Renal pelvis (tissue), 1 donor: ENCODE measurements at regions not wholly inside any gene's neighbourhood (a gene's known extent, or its start where the extent isn't known, plus 50 kb on each side); places are given as distances from the start of the nearest gene placed in this dataset.

Source experiments
- DNase-seq: peaks from one replicate; pipeline ENCODE4 v3.0.0-alpha.2; 2013

DNA sequence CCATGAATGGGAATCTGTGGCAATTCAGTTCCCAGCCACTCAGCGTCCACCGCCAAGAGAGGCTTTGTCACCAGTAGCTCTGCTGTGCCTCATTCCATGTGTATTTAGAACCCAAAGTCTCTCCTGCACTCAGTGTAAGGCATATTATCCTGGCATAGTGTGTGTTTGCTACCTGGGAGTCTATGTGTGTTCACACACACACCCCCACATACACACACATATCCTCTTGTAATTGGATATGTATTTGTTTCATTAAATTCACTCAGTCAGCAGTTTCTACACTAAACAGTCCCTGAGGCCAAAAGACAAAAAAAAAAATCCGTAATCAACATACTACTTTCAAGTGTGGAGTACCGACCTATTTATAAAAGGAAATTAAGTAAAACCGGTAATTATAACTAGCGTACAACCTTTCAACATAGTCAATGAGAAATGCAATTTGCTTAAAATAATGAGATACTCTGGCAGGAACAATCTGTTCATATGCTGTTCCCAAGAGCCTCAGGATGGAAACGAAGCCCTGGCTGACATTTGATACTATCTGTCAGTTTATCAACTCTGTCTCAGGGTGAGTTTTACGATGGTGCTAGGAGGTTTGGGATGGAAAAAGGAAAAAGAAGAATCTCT lies 425.8 kb upstream of the CELF2 start:
- DNase-seq, result no peak

DNA sequence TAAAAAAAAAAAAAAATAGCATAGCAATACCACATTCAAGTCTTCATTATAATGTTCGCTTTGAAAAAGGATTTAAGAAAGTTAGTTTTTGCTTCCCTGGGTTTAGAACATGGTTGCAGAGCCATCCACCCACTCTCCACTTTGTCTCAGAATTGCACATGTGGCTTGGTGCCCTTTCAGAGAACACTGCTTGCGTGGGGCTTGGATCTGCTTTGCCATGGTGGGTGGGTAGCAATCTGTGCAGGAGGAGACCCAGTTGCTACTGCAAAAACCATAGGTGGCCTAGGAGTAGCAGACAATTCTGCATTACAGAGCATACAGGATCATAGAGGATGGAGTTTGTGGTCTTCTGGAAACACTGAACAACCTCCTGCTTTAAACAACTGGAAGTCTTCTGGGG lies 421.4 kb upstream of the CELF2 start:
- no peak for DNase-seq

DNA sequence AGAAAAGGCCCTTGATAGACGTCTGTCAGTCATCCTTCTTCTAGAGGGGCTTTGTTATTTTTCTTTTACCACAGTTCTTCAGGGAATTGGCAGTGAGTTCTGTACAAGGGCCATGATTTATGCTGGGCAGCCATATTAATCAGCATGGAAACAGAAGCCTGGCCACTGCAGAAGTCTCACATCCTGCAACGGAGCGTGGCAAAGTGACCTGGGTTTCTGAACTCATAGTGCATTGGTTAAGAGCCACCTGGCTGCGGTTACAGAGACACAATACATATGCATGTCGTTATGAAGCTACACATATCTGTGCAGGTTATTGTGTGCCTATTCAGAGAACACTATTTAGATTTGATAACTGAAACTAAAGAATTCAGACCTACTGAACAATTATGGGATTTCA lies 419.4 kb upstream of the CELF2 start:
- DNase-seq, result no peak

DNA sequence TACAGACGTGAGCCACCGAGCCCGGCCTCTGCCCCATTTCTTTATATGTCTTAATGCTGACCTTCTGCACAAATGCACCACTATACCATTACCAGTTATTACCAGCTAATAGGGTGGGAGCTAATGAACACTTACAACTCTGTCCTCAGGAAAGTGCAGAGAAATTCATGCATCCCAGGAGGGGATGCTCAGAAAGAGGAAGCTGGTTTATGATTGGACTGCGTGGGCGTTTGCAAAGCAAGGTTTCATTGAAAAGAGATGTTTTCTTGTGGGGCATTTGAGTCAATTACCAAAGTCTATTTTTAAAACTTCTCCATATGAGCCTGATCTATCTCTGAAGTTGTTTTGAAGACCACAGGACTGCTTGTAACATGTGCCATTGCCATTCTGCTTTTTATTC lies 417.7 kb upstream of the CELF2 start:
- DNase-seq, result no peak

DNA sequence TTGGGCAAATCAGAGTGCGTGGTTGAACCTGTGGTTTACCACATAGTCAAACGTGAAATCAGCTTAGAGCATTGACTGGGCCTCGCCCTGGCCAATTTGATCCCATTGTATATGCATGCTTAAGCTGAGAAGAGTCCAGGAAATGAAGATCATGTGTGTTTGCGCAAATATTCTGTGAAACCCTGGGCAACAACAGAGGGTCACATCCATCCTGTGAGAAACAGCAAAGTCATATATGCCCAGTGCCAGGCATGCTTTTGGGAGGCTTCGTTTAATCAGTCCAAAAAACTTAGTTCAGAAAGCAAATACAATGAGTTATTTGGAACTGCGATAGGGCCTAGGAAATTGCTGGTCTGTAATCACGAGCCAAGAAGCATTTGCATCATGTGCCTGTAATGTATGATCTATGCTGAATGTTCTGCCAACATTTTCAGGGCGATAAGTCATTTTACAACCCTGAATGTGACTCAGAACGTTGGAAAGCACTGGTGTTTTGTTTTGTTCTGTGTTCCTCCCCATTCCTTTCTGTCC lies 412.1 kb upstream of the CELF2 start:
- DNase-seq, result no peak

DNA sequence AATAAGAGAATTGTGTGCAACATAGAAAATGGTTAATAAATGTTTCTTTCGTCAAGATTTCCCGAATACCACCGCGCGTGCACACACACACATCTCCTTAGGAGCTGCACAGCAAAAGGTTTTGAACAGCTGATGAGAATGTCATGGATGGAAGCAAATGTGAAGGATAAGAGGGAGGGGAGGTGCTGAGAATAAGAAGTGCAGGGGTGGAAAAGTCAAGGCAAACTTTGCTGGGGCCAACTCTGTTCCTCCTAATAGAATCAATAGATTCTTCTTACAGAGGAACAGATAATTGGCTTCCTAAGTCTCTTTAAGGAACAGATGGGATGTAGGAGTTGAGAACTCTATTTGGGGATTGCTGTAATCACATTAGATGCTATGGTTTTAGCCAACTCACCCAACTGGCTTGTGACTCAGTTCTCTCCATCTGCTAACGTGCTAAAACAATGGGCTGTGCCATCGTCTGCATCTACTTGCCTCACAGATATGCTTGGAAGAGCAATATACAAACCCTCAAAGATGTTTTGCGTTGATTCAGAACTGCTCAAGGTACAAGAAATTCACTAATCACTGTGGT lies 408.2 kb upstream of the CELF2 start:
- DNase-seq, result no peak

DNA sequence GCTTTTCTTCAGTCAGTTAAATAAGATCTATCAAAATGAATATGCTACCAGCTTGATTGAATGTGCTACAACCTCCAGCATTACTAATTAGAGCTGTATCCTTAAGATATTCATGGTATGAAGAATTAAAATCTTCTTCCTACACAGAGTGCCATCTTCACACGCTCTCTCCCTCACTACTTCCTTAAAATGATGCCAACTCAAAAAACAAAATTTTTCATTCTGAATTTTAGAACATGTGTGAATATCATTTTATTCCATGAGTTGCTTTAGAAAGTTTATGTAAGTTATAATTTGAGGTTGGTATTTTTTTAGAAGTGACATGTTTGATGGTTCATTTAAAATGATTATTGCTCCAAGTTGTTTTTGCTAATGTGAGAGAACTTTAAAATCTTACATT lies 407.5 kb upstream of the CELF2 start:
- no peak for DNase-seq

DNA sequence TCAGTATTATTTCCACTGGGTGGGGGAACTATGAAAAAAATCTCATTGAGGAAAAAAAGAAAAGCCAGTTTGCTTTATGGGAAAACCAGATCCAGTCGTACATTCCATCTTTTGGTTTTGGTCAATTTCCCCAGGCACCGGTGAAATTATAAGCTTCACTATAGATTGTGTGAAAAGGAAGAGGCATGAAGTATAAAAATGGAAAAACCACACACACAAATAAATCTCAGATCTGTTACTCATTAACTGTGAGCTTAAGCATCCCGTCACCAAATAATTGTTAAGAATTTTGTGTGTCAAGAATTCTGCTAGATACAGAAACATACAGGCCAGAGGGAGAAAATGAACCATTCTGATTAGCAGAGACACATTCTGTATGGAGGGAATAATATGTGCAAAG lies 405.5 kb upstream of the CELF2 start:
- no peak for DNase-seq

DNA sequence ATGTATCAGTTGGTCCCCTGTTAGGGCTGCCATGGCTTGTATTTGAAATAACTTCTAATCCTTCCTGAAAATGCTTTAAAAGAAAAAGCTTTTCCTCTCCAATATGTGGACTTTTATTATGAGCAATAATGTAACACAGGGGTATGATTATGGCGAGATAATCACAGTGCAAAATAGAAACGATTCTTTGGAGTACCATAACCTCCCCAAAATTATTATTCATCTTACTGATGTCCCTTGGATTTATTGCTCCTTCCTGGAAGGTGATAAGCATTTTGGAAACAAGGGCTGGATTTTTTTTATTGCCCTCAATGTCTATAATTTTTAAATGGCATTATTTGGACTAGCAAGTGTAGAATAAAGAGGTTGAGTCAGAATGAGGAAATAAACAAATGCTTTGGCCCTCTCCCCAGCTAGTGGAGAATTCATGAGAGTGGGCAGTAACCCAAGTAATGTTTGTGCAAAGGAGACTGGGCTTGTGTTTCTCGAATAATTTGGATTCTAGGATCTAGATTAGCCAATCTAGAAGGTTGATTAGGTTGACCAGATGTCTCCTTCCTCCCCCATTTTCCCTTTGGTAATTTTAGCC lies 403.9 kb upstream of the CELF2 start:
- no peak for DNase-seq

DNA sequence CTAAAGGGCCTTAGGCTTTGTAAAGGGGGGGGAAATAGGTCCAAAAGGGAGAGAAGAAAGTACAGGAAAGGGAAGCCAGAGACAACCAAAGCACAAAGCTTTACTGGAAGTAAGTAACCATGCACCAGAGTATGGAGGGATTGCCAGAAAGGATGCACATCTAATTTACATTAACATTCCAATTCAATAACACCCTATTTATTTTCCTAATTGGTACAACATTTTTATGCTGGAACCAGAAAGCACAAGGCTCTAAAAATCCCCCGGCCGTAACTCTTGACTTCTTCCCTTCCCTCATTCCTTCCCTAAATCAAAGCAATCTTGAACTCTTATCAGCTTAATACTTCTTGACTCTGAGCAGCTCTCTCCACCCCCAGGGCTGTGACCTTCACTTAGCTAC lies 400.0 kb upstream of the CELF2 start:
- no peak for DNase-seq

DNA sequence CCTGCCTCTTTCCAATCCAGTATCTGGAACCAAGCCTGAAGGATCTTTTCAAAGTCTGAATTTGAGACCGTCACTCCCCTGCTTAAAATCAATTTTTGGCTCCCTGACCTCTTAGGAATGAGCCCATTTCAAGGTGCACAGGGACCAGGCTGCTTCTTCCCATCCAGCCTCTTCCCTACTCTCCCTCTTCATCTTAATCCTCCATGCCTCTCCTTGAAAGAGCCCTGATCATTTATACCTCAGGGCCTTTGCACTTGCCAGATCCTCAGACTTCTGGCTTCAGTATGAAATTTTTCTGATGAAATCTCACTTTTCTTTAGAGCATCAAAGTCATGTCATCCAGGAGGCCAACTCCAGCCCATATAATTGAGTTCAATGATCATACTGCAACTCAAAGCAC lies 399.5 kb upstream of the CELF2 start:
- DNase-seq, result no peak

DNA sequence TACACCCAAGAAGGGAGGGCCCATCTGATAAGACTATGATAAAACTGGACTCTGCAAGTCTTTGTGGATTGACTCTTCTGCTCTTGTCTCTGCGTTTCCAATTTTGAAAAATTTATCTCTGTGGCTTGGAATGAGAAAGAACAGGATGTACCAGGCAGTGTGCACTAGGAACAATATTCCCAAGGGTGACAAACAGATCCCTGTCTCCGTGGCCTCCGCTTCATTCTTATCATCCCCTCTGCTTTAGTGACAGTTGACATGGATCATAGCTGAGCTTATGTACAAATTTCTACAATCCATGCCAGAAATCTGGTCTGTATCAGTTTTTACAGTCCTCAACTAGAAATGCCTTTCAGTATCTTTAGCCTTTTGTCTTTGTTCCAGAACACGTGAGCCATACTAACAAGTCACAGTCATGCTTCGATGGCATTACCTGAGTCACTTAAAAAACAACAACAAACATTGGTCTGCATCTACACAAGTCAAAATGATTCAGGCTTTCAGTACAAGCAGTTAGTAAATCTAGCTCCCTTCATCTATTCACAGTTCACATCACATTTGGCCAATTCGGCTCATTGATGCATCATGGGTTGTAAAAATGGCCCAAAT lies 393.6 kb upstream of the CELF2 start:
- no peak for DNase-seq

DNA sequence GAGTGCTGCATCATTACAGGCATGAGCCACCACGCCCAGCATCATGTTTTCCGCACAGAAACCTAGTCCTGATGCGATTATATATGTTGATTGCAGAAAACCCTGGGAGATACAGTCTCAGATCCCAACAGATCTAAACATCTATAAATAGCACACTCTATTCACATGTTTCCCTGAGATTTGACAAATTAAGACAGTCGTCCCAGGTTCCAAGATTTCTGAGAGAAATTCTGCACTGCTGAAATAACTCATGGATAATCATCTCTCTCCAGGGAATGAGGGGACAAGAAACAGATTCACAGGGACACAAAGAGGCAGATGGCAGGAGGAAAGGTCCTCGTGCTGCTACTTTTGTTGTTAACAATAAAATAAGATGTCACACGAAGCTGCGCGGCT lies 393.1 kb upstream of the CELF2 start:
- no peak for DNase-seq

DNA sequence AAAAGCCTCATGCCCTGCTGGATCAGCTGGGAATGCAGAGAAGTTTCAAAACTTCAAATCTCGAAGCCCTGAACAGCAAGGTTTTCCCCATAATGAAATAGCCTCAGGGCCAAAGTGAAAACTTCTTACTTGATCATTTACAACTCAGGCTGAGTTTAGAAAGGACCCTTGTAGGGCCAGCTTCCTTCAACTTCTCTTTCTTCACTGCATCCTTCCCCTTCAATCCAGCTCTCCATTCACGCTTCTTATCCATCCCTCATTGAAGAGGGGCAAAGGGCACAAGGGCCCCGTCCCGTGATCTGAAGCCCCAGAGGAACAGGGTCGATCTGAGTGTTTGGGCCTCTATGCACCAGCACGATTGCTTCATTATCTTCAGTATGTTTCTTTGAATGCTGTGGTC lies 392.2 kb upstream of the CELF2 start:
- no peak for DNase-seq

DNA sequence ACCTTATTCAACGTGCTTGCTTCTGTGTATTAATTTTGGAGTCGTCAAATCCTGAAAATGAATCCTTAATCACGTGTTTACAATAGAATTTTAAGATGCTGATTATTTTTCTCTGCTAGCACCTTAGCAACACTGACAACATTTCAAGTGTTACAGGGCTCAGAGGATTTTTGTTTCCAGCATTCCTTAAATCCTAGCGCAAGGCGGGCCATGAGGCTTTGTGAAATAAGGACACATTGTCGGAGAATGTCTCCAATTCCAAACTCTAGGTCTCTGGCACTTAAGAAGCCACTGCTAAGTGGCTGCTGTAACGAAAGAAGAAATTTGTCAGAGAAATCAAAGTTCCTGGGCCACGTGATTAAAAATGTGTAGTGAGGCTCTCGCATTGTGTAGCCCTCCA lies 390.9 kb upstream of the CELF2 start:
- no peak for DNase-seq

DNA sequence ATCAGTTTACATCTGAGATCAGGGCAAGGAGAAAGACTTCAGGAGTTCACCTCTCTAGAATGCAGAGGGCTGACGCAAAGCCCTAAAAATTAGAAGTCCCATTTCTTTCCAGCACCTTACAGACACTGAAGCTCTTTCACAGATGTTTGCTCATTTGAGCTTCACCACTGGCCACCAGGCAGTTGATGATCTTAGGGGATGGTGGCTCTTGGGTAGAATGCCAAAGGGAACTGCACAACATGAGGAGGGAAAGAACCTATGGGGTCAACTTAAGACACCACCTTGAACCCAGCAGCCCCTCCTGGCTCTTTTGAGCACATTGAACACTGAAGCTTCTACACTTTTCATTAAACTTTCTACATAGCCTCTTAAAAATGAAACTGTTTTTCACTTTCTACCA lies 390.3 kb upstream of the CELF2 start:
- no peak for DNase-seq

DNA sequence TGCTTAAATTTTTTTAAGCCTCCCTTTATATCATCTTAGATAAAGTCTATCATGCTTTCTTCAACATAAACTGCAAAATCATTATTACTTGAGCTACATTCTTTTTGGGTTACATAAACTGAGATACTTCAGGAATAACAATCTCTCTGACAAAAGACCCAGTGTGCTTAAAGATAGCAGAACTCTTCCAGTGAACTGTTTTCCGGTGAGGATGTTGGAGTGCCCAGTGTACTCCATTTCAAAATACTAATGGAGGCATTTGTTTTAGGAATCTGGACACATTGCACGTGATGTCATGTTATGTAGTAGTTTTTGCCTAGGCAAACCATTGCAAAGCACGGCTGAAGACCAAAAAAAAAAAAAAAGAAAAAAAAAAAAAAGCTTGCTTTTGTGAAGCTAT lies 388.2 kb upstream of the CELF2 start:
- DNase-seq, result no peak

DNA sequence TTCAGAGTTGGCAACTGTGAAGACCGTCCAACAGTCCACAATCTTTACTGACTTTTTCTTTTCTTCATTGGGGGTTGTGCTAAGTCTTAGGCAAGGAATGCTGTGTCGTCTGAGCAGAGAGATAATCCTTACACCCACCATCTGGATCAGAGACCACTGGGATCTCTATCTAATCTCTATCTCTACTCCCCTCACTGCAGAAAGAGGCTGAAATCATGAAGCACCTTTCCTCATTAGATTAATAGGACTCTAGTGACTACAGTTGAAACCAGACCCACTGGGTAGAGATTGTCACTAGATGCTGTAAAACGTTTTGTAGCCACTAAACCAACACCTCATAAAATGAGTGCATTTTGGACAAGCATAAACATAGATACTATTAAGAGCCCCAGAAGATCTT lies 387.4 kb upstream of the CELF2 start:
- DNase-seq, result no peak

DNA sequence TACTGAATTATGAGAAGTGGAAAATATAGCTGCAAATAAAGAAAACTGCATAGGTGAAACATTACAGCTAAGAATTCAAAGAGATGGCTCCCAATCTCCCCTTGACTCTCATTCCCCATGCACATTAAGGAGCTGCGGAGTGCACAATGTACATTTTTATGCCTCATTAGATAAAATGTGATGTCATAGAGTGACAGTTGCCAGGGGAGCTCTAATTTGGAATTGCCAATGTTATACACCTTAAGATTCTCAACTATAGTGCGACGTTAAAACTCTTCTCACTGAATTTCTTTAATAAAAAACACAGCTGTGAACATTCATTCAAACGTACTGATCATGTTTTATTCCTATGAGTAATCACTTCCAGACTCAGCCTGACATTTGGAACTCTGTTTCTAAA lies 386.9 kb upstream of the CELF2 start:
- no peak for DNase-seq

DNA sequence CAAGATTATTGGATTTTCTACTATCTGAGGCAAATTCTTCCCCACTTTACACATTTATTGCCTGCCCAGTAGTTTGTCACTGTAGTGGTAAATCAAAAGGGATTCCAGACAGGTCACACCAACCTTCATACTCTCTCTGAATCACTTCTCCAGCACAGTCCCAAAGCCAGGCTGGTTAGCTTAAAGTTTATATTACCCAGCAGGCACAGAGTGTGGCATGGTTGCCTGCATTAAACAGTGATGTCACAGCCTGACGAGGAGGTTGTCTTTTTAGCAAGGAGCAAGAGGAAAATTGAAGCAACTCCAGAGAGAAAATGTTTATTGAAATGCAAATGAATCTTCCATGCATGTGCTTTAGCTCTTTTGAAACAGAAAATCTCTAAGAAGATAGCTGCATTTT lies 375.5 kb upstream of the CELF2 start:
- DNase-seq, result no peak

DNA sequence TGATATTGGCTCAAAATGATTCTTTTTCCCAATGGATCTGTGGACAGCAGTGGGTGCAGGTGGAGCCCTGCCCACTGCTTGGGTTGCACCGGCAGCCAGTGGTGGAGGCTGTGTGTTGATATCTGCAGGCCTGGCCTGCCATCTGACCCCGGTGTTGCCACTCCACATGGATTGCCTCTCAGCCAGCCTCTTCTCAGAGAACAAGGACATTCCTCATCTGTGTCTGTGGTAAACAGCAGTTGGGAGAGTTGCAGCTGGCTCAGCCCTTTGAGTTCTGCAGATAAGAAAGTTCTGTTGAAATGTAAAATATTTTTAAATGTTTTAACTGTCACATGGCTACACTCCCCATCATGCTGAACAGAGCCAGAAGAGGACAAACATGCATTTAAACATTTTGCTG lies 374.9 kb upstream of the CELF2 start:
- no peak for DNase-seq

DNA sequence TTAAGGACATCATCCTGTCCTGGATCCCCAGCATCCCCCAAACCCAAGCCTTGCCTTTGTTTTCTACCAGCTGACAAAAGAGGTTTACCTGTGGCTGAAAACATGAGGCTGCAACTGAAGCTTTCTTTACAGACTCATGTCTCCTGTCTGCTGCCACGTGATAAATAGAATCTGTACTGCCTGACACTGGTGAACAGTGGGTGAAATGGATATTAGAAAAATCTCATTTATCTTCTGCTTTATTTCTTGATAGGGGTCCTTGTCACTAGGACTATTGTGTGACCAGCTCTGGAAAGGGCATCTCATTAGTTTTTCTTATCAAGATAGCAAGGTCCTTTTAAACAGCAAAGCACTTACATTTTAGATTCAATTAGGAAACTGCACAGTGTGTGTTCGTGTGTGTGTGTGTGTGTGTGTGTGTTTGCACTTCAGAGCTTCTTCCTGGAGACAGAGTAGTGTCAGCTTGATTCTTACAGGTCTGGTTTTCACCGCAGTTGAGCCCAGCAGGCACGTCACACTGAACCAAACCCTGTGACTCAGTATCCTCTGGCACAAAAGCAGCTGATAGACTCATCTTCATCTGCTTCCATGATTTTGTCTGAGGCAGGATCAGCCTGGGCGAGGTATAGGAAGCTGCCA lies 373.5 kb upstream of the CELF2 start:
- DNase-seq, result no peak
